Omental fat pad (tissue), 3 donors: ENCODE measurements at regions not wholly inside any gene's neighbourhood (a gene's known extent, or its start where the extent isn't known, plus 50 kb on each side); places are given as distances from the start of the nearest gene placed in this dataset.

Experiments used
- ATAC-seq: fragments of 150-250 bp; one replicate; pipeline ENCODE4 v1.9.1; 2016; ENCODE audit warnings: mild to moderate bottlenecking, moderate library complexity; ENCODE audit not compliant: low FRiP score
- DNase-seq: peaks from one replicate; pipeline ENCODE4 v3.0.0-alpha.2; 2019; ENCODE audit warnings: low spot score
- CTCF ChIP-seq, 3 donors: fragments of 450-650 bp; IDR thresholded peaks; one replicate each; pipeline ENCODE4 v1.5.1; 2016 to 2017; ENCODE audit warnings: antibody characterized with exemption in 3 of 3, mild to moderate bottlenecking in 3 of 3, moderate library complexity in 2 of 3

- TF ChIP-seq CTCF (IDR thresholded peaks at IDR 0.05) = no peak
- DNase-seq = no peak
- ATAC-seq = no peak
These were observed 171.1 kb upstream of the PHF14 start for GRCh38 chr7:10802526-10802925.

DNA sequence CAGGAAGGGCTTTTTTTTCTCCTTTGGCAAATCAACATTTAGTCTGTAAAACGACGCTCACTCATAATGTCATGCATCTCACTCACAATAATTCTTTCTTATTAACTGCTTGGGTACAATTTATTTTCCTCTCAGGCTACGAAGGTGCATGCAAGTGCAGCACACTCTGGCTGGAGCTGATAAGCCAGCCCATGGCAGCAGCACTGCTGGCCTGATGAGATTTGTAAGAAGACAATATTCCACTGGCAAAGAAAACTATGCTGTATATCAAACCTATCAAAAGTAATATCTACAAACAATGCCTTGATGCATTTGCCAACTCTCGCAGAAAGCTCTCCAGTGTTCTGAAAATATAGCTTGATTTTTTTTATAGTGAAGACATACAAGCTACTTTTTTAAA lies 170.0 kb upstream of the PHF14 start:
- DNase-seq = no peak
- no peak for TF ChIP-seq CTCF (IDR thresholded peaks at IDR 0.05)
- ATAC-seq = no peak

GRCh38 chr7:10804770-10805169 lies 168.9 kb upstream of the PHF14 start:
- DNase-seq (no peak), ATAC-seq (no peak)
- TF ChIP-seq CTCF (IDR thresholded peaks at IDR 0.05) = no peak

GRCh38 chr7:10815546-10815945 lies 158.1 kb upstream of the PHF14 start:
- no peak for TF ChIP-seq CTCF (IDR thresholded peaks at IDR 0.05)
- no peak for ATAC-seq
- DNase-seq = no peak

DNA sequence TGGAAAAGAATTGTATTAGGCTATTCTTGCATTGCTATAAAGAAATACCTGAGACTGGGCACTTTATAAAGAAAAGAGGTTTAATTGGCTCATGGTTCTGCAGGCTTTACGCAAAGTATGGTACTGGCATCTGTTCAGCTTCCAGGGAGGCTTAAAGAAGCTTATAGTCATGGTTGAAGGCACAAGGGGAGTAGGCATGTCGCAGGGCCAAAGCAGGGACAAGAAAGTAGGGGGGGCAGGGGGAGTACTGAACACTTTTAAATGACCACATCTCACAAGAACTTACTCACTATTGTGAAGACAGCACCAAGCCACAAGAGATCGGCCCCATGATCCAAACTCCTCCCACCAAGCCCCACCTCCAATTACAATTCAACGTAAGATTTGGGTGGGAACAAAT lies 152.5 kb upstream of the PHF14 start:
- no peak for ATAC-seq
- TF ChIP-seq CTCF (IDR thresholded peaks at IDR 0.05) = no peak
- no peak for DNase-seq

DNA sequence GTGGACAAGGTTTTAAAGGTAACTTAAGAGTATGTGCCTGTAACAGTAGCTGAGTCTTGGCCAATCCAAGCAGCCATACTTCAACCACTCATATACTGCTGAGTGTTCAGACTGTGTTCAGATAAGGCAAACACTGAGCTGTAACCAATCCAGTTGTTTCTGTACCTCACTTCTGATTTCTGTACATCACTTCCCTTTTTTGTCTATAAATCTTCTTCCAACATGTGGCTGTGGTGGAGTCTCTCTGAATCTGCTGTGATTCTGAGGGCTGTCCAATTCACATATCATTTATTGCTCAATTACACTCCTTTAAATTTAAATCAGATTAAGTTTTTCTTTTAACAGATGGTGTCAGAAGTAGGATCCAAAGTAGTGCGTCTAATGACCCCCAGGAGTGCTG lies 149.5 kb upstream of the PHF14 start:
- ATAC-seq = no peak
- DNase-seq = no peak
- TF ChIP-seq CTCF (IDR thresholded peaks at IDR 0.05) = no peak

DNA sequence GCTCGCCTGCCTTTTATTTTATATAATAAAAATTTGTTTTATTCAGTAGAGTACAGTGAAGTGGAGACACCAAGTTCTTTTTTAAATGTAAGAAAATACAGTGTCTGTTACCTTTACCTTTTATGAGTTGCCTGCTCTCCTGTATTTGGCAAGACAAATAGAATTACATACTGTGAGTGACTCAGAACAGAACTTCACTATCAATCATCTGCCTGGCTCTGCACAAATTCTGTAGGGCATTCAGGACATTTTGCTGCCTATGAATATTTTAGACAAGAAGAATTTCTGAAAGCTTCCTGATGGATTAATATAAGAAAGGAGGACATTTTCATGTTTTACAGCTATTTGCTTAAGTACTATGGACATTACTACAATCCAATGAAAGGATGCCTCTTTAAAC lies 135.4 kb upstream of the PHF14 start:
- ATAC-seq (no peak), DNase-seq (no peak)
- no peak for TF ChIP-seq CTCF (IDR thresholded peaks at IDR 0.05)
